Neural cell (in vitro differentiated cells): ENCODE measurements at regions not wholly inside any gene's neighbourhood (a gene's known extent, or its start where the extent isn't known, plus 50 kb on each side); places are given as distances from the start of the nearest gene placed in this dataset.

ENCODE experiments used
- H2AFZ ChIP-seq: fragments of 200-600, 300-800 bp; sonication (generic), shearing (Covaris generic); 2 replicates; pipeline ENCODE4 v1.6.0; 2014; ENCODE audit warnings: low read depth, mild to moderate bottlenecking, antibody characterized with exemption, low read length, moderate library complexity
- H3F3A ChIP-seq: fragments of 200-600 bp; shearing (Covaris generic); 2 replicates; pipeline ENCODE4 v1.6.1; 2016; ENCODE audit warnings: mild to moderate bottlenecking, moderate library complexity, mixed read lengths, antibody characterized with exemption, low read length; ENCODE audit not compliant: insufficient read depth, poor library complexity, severe bottlenecking
- H3K27ac ChIP-seq: fragments of 200-600, 300-800 bp; sonication (generic), shearing (Covaris generic); 2 replicates; pipeline ENCODE4 v1.5.1; 2014; ENCODE audit warnings: mild to moderate bottlenecking, low read length, moderate library complexity
- H3K27me3 ChIP-seq: fragments of 300-800, 200-600 bp; sonication (generic), shearing (Covaris generic); 2 replicates; pipeline ENCODE4 v1.6.0; 2014; ENCODE audit warnings: mild to moderate bottlenecking, low read depth, low read length, moderate library complexity; ENCODE audit not compliant: insufficient read depth
- H3K36me3 ChIP-seq: fragments of 300-800, 200-600 bp; sonication (generic), shearing (Covaris generic); 2 replicates; pipeline ENCODE4 v1.5.1; 2014; ENCODE audit warnings: mild to moderate bottlenecking, antibody characterized with exemption, low read length, moderate library complexity; ENCODE audit not compliant: insufficient read depth
- H3K4me2 ChIP-seq: fragments of 300-800, 200-600 bp; sonication (generic), shearing (Covaris generic); 2 replicates; pipeline ENCODE4 v1.6.0; 2014; ENCODE audit warnings: mild to moderate bottlenecking, low read length
- H3K4me3 ChIP-seq: fragments of 300-800, 200-600 bp; sonication (generic), shearing (Covaris generic); 2 replicates; pipeline ENCODE4 v1.5.1; 2014; ENCODE audit warnings: mild to moderate bottlenecking, low read length, moderate library complexity
- H3K79me2 ChIP-seq: fragments of 200-600 bp; shearing (Covaris generic); replicated peaks from 2 replicates; pipeline ENCODE4 v1.6.0; 2014; ENCODE audit warnings: mild to moderate bottlenecking, low read length, moderate library complexity; ENCODE audit not compliant: insufficient read depth
- H3K9ac ChIP-seq: fragments of 300-800, 200-600 bp; sonication (generic), shearing (Covaris generic); 2 replicates; pipeline ENCODE4 v1.6.1; 2016; ENCODE audit warnings: mild to moderate bottlenecking, low read length, mixed read lengths
- H3K9me2 ChIP-seq: fragments of 200-600 bp; shearing (Covaris generic); 2 replicates; pipeline ENCODE4 v1.6.1; 2016; ENCODE audit warnings: mild to moderate bottlenecking, low read length, mixed read lengths; ENCODE audit not compliant: insufficient read depth
- H3K9me3 ChIP-seq: fragments of 200-600, 300-800 bp; sonication (generic), shearing (Covaris generic); 2 replicates; pipeline ENCODE4 v1.6.1; 2016; ENCODE audit warnings: mild to moderate bottlenecking, mixed run types, low read length, moderate library complexity, mixed read lengths
- H4K20me1 ChIP-seq: fragments of 200-600 bp; shearing (Covaris generic); 2 replicates; pipeline ENCODE4 v1.6.1; 2016; ENCODE audit warnings: mild to moderate bottlenecking, mixed run types; ENCODE audit not compliant: insufficient read depth
- CTCF ChIP-seq: fragments of 450-650 bp; IDR thresholded peaks from 2 replicates; pipeline ENCODE4 v1.5.1; 2014; ENCODE audit warnings: antibody characterized with exemption, mild to moderate bottlenecking, moderate library complexity; ENCODE audit not compliant: poor library complexity, severe bottlenecking
- EP300 ChIP-seq: fragments of 450-650 bp; conservative IDR thresholded peaks from 2 replicates; pipeline ENCODE4 v1.6.1; 2014; ENCODE audit warnings: antibody characterized with exemption, mild to moderate bottlenecking, moderate library complexity; ENCODE audit not compliant: poor library complexity, severe bottlenecking
- EZH2 ChIP-seq: fragments of 200-600, 300-800 bp; shearing (Covaris generic), sonication (generic); IDR thresholded peaks from 2 replicates; pipeline ENCODE4 v1.6.1; 2014; ENCODE audit warnings: antibody characterized with exemption, low read length, borderline replicate concordance, mild to moderate bottlenecking; ENCODE audit not compliant: insufficient read depth, poor library complexity, severe bottlenecking
- REST ChIP-seq: IDR thresholded peaks from 2 replicates; pipeline ENCODE4 v1.6.1; 2012; ENCODE audit warnings: borderline replicate concordance
- SMC3 ChIP-seq: fragments of 450-650 bp; conservative IDR thresholded peaks from 2 replicates; pipeline ENCODE4 v1.6.1; 2014; ENCODE audit warnings: antibody characterized with exemption, mild to moderate bottlenecking, moderate library complexity; ENCODE audit not compliant: poor library complexity
- TAF1 ChIP-seq: IDR thresholded peaks from 2 replicates; pipeline ENCODE4 v1.6.1; 2012; ENCODE audit warnings: low read depth

GRCh38 chr7:97298561-97298960 lies 181.1 kb downstream of the SDHAF3 start:
- no peak overlapping the region for H3K4me2 ChIP-seq
- no peak overlapping the region for H3K4me3 ChIP-seq
- no peaks in the 10 kb centered on the region for H3K27me3 ChIP-seq
- H3K36me3 ChIP-seq: no peaks in the 10 kb centered on the region
- no peaks in the 10 kb centered on the region for H3K79me2 ChIP-seq
- H3K9me3 ChIP-seq: no peaks in the 10 kb centered on the region
- no peaks in the 10 kb centered on the region for H4K20me1 ChIP-seq
- H3K9ac ChIP-seq: no peak overlapping the region
- no peaks in the 10 kb centered on the region for H3K9me2 ChIP-seq
- no peak overlapping the region for H3K27ac ChIP-seq
- no peak overlapping the region for H2AFZ ChIP-seq
- H3F3A ChIP-seq: no peaks in the 10 kb centered on the region
- TF ChIP-seq CTCF: no peak
- no peak for TF ChIP-seq TAF1
- TF ChIP-seq SMC3: no peak
- no peak for TF ChIP-seq REST
- no peak for TF ChIP-seq EZH2
- TF ChIP-seq EP300: no peak

- Histone ChIP-seq H2AFZ (no peak overlapping the region), H3K4me2 (no peak overlapping the region), H3K9ac (no peak overlapping the region), H3K27ac (no peak overlapping the region), H3K9me2 (no peaks in the 10 kb centered on the region), H3K36me3 (no peaks in the 10 kb centered on the region), H3K27me3 (no peaks in the 10 kb centered on the region), H3F3A (no peaks in the 10 kb centered on the region), H3K4me3 (no peak overlapping the region), H3K9me3 (no peaks in the 10 kb centered on the region), H4K20me1 (no peaks in the 10 kb centered on the region), H3K79me2 (no peaks in the 10 kb centered on the region)
- no peak for TF ChIP-seq CTCF
- TF ChIP-seq SMC3: no peak
Observed at GRCh38 chr7:97305589-97305988, 188.1 kb downstream of the SDHAF3 start.
